ENCODE measurements at regions not wholly inside any gene's neighbourhood (a gene's known extent, or its start where the extent isn't known, plus 50 kb on each side); places are given as distances from the start of the nearest gene placed in this dataset.
A peak's percentile ranks its signal among the peaks of the same experiment; 100 is the strongest.
"Not testable (repeated sequence)": the region's sequence is repeated elsewhere in the genome, so short reads cannot be mapped to it uniquely, and the experiment has no call there.

- DNase-seq, result no peak
Observed at GRCh38 chr5:75940418-75940817, 142.8 kb upstream of the SV2C start.

GRCh38 chr5:75935572-75935971 lies 147.6 kb upstream of the SV2C start:
- no peak for DNase-seq

- DNase-seq, result no peak
Observed at GRCh38 chr5:75933489-75933888, 149.7 kb upstream of the SV2C start.

GRCh38 chr5:75931175-75931574 lies 152.0 kb upstream of the SV2C start:
- no peak for DNase-seq

- DNase-seq, result no peak
Observed at GRCh38 chr5:75928992-75929391, 154.2 kb upstream of the SV2C start.

GRCh38 chr5:75922480-75922879 lies 160.7 kb upstream of the SV2C start:
- DNase-seq, result no peak

- DNase-seq, result no peak
Observed at GRCh38 chr5:75921011-75921410, 162.2 kb upstream of the SV2C start.

- no peak for DNase-seq
Observed at GRCh38 chr5:75916144-75916543, 167.0 kb upstream of the SV2C start.

- DNase-seq, result no peak
Observed at GRCh38 chr5:75909223-75909622, 174.0 kb upstream of the SV2C start.

- DNase-seq, result no peak
Observed at GRCh38 chr5:75907651-75908050, 175.5 kb upstream of the SV2C start.

- no peak for DNase-seq
Observed at GRCh38 chr5:75894482-75894881, 177.2 kb upstream of the POC5 start.

- DNase-seq, result no peak
Observed at GRCh38 chr5:75891736-75892135, 174.5 kb upstream of the POC5 start.

- no peak for DNase-seq
Observed at GRCh38 chr5:75891020-75891419, 173.8 kb upstream of the POC5 start.

GRCh38 chr5:75890546-75890945 lies 173.3 kb upstream of the POC5 start:
- no peak for DNase-seq

- DNase-seq, result no peak
Observed at GRCh38 chr5:75886706-75887105, 169.5 kb upstream of the POC5 start.

- DNase-seq, result peak in 1 of 2 donors; percentile 1
Observed at GRCh38 chr5:75885849-75886596, 168.8 kb upstream of the POC5 start.

GRCh38 chr5:75885321-75885720 lies 168.1 kb upstream of the POC5 start:
- DNase-seq, result no peak

GRCh38 chr5:75869891-75870290 lies 152.7 kb upstream of the POC5 start:
- DNase-seq, result no peak

- no peak for DNase-seq
Observed at GRCh38 chr5:75862872-75863271, 145.6 kb upstream of the POC5 start.

- not testable (repeated sequence) for DNase-seq
Observed at GRCh38 chr5:75859621-75860020, 142.4 kb upstream of the POC5 start.

- DNase-seq, result no peak
Observed at GRCh38 chr5:75856056-75856455, 138.8 kb upstream of the POC5 start.

GRCh38 chr5:75848077-75848476 lies 130.8 kb upstream of the POC5 start:
- DNase-seq, result no peak

- DNase-seq, result no peak
Observed at GRCh38 chr5:75847561-75848021, 130.4 kb upstream of the POC5 start.

- DNase-seq, result no peak
Observed at GRCh38 chr5:75844301-75844700, 127.1 kb upstream of the POC5 start.

GRCh38 chr5:75843319-75843718 lies 126.1 kb upstream of the POC5 start:
- no peak for DNase-seq

All from CD4-positive, alpha-beta T cell treated with Interferon alpha-2 for 1 hour (primary cell).